ENCODE measurements at regions not wholly inside any gene's neighbourhood (a gene's known extent, or its start where the extent isn't known, plus 50 kb on each side); places are given as distances from the start of the nearest gene placed in this dataset.

DNA sequence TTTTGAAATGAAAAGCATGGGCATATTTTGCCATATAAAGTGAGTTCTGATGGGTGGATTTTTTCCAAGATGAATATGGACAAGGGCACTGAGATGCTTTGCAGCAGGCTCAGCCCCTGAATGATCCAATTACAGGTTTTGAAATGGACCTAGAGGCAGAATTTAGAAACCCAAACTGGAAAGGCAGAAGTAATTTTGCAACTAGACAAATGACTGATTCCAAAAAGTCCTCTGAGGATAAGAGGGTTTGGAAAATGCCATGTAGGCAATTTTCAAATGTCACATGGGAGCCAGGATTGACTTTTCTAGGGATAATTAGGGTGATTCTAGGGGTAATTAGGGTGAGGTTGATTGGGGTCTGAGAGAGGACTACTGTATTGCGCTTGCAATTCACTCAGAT lies 148.9 kb upstream of the ZNF648 start:
- TF ChIP-seq CTCF (IDR thresholded peaks at IDR 0.05) = no peak
- TF ChIP-seq POLR2A (IDR thresholded peaks at IDR 0.05) = no peak

All from Peyer's patch (tissue), 4 donors.